Islet precursor cell (in vitro differentiated cells): ENCODE measurements at regions not wholly inside any gene's neighbourhood (a gene's known extent, or its start where the extent isn't known, plus 50 kb on each side); places are given as distances from the start of the nearest gene placed in this dataset.

Source experiments
- DNase-seq: peaks from one replicate; pipeline ENCODE4 v3.0.0-alpha.2; 2018

- DNase-seq: no peak
These were observed 679.7 kb downstream of the METTL4 start for GRCh38 chr18:1891641-1892040.

- no peak for DNase-seq
These were observed 679.1 kb downstream of the METTL4 start for GRCh38 chr18:1892191-1892590.

GRCh38 chr18:1895456-1896185, 675.7 kb downstream of the METTL4 start:
- DNase-seq: no peak

- no peak for DNase-seq
These were observed 664.9 kb downstream of the METTL4 start for GRCh38 chr18:1906421-1906820.

GRCh38 chr18:1907470-1908206, 663.7 kb downstream of the METTL4 start:
- DNase-seq: no peak

GRCh38 chr18:1914489-1914888, 656.8 kb downstream of the METTL4 start:
- DNase-seq: peak; percentile 61

GRCh38 chr18:1916869-1917523, 654.3 kb downstream of the METTL4 start:
- no peak for DNase-seq

GRCh38 chr18:1917569-1917968, 653.7 kb downstream of the METTL4 start:
- no peak for DNase-seq

GRCh38 chr18:1922066-1922465, 649.2 kb downstream of the METTL4 start:
- DNase-seq: no peak

GRCh38 chr18:1928711-1929110, 642.6 kb downstream of the METTL4 start:
- no peak for DNase-seq

- DNase-seq: no peak
These were observed 641.6 kb downstream of the METTL4 start for GRCh38 chr18:1929720-1930119.

- DNase-seq: no peak
These were observed 640.7 kb downstream of the METTL4 start for GRCh38 chr18:1930291-1931270.

GRCh38 chr18:1952486-1952885, 618.8 kb downstream of the METTL4 start:
- DNase-seq: no peak

- DNase-seq: no peak
These were observed 616.6 kb downstream of the METTL4 start for GRCh38 chr18:1954583-1955312.

GRCh38 chr18:1958798-1959197, 612.5 kb downstream of the METTL4 start:
- DNase-seq: no peak

- DNase-seq: no peak
These were observed 606.3 kb downstream of the METTL4 start for GRCh38 chr18:1965016-1965415.

- DNase-seq: no peak
These were observed 605.8 kb downstream of the METTL4 start for GRCh38 chr18:1965541-1965940.

- DNase-seq: no peak
These were observed 602.4 kb downstream of the METTL4 start for GRCh38 chr18:1968801-1969498.

GRCh38 chr18:1976484-1976883, 594.8 kb downstream of the METTL4 start:
- no peak for DNase-seq

GRCh38 chr18:1982056-1982455, 589.2 kb downstream of the METTL4 start:
- DNase-seq: no peak
